Gastrocnemius medialis (tissue), 4 donors: ENCODE measurements at regions not wholly inside any gene's neighbourhood (a gene's known extent, or its start where the extent isn't known, plus 50 kb on each side); places are given as distances from the start of the nearest gene placed in this dataset.

Experiments used
- POLR2A ChIP-seq, 2 donors: fragments of 450-650 bp; IDR thresholded peaks; one replicate each; pipeline ENCODE4 v1.6.1; 2017; ENCODE audit warnings: antibody characterized with exemption in 2 of 2, mild to moderate bottlenecking in 2 of 2, moderate library complexity in 2 of 2
- TF ChIP-seq, protein P1 (sequence below), 5 experiments: fragments of 450-650 bp in 3 of 5; fragments of 200-600 bp in 2 of 5; sonication (generic) in 2 of 5; IDR thresholded peaks in 4 of 5; conservative IDR thresholded peaks in 1 of 5; 1 replicate in 4 of 5; 2 replicates in 1 of 5; pipeline ENCODE4 v1.5.1; 2016 to 2019; ENCODE audit warnings: antibody characterized with exemption in 5 of 5, mild to moderate bottlenecking in 3 of 5, moderate library complexity in 3 of 5

DNA sequence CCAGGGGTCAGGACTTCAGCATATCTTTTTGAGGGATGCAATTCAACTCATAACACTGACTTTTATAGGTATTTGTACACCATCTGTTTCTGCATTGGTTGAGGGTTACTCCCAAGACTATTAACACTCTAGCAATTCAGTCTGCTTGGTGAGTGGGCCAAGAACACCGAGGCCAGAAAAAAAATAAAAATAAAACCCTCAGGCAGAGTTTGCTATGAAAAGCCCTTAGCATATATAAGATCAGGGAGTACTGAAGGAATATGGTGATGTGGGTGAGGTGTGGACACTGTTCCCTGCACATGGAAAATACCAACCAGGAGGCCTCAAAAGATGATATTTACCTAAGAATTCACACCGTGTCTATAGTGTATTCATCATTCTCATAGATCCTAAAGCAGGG is 383.2 kb upstream of the UBE2E3 start:
- TF ChIP-seq, protein P1, sequence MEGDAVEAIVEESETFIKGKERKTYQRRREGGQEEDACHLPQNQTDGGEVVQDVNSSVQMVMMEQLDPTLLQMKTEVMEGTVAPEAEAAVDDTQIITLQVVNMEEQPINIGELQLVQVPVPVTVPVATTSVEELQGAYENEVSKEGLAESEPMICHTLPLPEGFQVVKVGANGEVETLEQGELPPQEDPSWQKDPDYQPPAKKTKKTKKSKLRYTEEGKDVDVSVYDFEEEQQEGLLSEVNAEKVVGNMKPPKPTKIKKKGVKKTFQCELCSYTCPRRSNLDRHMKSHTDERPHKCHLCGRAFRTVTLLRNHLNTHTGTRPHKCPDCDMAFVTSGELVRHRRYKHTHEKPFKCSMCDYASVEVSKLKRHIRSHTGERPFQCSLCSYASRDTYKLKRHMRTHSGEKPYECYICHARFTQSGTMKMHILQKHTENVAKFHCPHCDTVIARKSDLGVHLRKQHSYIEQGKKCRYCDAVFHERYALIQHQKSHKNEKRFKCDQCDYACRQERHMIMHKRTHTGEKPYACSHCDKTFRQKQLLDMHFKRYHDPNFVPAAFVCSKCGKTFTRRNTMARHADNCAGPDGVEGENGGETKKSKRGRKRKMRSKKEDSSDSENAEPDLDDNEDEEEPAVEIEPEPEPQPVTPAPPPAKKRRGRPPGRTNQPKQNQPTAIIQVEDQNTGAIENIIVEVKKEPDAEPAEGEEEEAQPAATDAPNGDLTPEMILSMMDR (IDR thresholded peaks at IDR 0.05 in 4 of 5, conservative IDR thresholded peaks at IDR 0.05 in 1 of 5): no peak
- TF ChIP-seq POLR2A (IDR thresholded peaks at IDR 0.05): no peak
